ENCODE measurements at regions not wholly inside any gene's neighbourhood (a gene's known extent, or its start where the extent isn't known, plus 50 kb on each side); places are given as distances from the start of the nearest gene placed in this dataset.

DNA sequence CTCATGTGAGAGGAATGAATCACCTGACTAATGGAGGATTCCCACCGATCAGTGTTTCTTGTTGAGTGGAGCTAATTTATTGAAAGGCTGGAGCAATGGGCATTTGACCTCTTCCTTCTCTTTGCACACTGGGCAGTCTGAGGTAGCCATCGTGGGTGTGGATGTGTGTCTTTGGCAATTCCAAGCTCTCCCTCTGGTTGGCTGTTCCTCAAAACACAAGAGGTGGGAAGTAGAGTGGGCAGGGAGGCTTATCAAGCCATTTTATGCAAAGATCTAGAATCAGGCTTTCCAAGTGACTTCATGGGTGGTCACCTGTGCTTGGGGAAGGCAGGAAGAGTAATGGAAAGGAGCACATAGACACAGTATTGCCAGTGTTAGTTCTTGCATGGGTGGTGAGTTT, 154.8 kb downstream of the INSIG2 start:
- peaks cover 8% of the 10 kb centered on the region for H3K9me3 Mint-ChIP-seq
- no peaks in the 10 kb centered on the region for H3K4me1 Mint-ChIP-seq
- peaks cover 18% of the 10 kb centered on the region for H3K27me3 Mint-ChIP-seq
- H3K27ac Mint-ChIP-seq: no peak overlapping the region
- H3K36me3 Mint-ChIP-seq: no peaks in the 10 kb centered on the region
- no peak overlapping the region for H3K4me3 Mint-ChIP-seq

- H3K36me3 Mint-ChIP-seq: no peaks in the 10 kb centered on the region
- H3K27ac Mint-ChIP-seq: no peak overlapping the region
Observed at GRCh38 chr2:118242216-118242615, 153.9 kb downstream of the INSIG2 start.

GRCh38 chr2:118241128-118241527, 152.9 kb downstream of the INSIG2 start:
- Mint-ChIP-seq H3K4me1 (no peaks in the 10 kb centered on the region), H3K36me3 (no peaks in the 10 kb centered on the region), H3K4me3 (no peak overlapping the region), H3K9me3 (peaks cover 8% of the 10 kb centered on the region), H3K27ac (no peak overlapping the region), H3K27me3 (peaks cover 20% of the 10 kb centered on the region)

More at GRCh38 chr2:118242216-118242615, 153.9 kb downstream of the INSIG2 start:
- peaks cover 8% of the 10 kb centered on the region for H3K9me3 Mint-ChIP-seq
- no peak overlapping the region for H3K4me3 Mint-ChIP-seq
- H3K4me1 Mint-ChIP-seq: no peaks in the 10 kb centered on the region
- peaks cover 20% of the 10 kb centered on the region for H3K27me3 Mint-ChIP-seq

GRCh38 chr2:118240276-118240675, 152.0 kb downstream of the INSIG2 start:
- no peaks in the 10 kb centered on the region for H3K4me1 Mint-ChIP-seq
- no peak overlapping the region for H3K4me3 Mint-ChIP-seq
- H3K9me3 Mint-ChIP-seq: peaks cover 8% of the 10 kb centered on the region
- H3K27me3 Mint-ChIP-seq: peaks cover 18% of the 10 kb centered on the region
- H3K27ac Mint-ChIP-seq: no peak overlapping the region
- no peaks in the 10 kb centered on the region for H3K36me3 Mint-ChIP-seq

GRCh38 chr2:118239284-118239683, 151.0 kb downstream of the INSIG2 start:
- Mint-ChIP-seq H3K36me3 (no peaks in the 10 kb centered on the region), H3K27ac (no peak overlapping the region), H3K9me3 (peaks cover 8% of the 10 kb centered on the region), H3K27me3 (peaks cover 18% of the 10 kb centered on the region), H3K4me3 (no peak overlapping the region), H3K4me1 (no peaks in the 10 kb centered on the region)

DNA sequence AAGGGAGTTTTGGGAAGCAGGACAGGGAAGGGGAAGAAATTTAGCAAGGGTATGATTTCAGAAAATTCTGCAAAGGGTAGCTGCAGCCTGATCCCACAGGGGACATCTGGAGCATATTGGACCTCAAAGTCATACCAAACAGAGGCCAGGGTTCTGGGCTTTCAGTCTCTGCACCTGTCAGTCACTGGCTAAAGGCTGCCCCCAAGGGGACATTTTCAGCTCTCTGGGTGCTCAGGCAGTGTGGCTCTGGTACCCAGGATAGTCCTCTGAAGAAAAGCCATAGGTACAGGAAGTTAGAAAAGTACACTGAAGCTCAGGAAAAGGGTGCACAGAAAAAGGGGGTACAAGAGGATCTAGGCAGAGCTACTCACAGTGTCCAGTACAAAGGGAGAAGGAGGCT, 149.2 kb downstream of the INSIG2 start:
- Mint-ChIP-seq H3K27ac (no peak overlapping the region), H3K4me3 (no peak overlapping the region), H3K4me1 (no peaks in the 10 kb centered on the region), H3K27me3 (peaks cover 16% of the 10 kb centered on the region), H3K9me3 (peaks cover 8% of the 10 kb centered on the region), H3K36me3 (no peaks in the 10 kb centered on the region)

GRCh38 chr2:118232796-118233195, 144.5 kb downstream of the INSIG2 start:
- no peaks in the 10 kb centered on the region for H3K9me3 Mint-ChIP-seq
- no peak overlapping the region for H3K27ac Mint-ChIP-seq
- H3K27me3 Mint-ChIP-seq: peaks cover 2% of the 10 kb centered on the region
- no peak overlapping the region for H3K4me3 Mint-ChIP-seq
- H3K4me1 Mint-ChIP-seq: no peaks in the 10 kb centered on the region
- H3K36me3 Mint-ChIP-seq: no peaks in the 10 kb centered on the region

GRCh38 chr2:118232391-118232790, 144.1 kb downstream of the INSIG2 start:
- Mint-ChIP-seq H3K9me3 (no peaks in the 10 kb centered on the region), H3K4me3 (no peak overlapping the region), H3K27ac (no peak overlapping the region), H3K4me1 (no peaks in the 10 kb centered on the region), H3K36me3 (no peaks in the 10 kb centered on the region), H3K27me3 (peaks cover 4% of the 10 kb centered on the region)

- no peaks in the 10 kb centered on the region for H3K36me3 Mint-ChIP-seq
- no peak overlapping the region for H3K27ac Mint-ChIP-seq
- no peak overlapping the region for H3K4me3 Mint-ChIP-seq
- peaks cover 6% of the 10 kb centered on the region for H3K27me3 Mint-ChIP-seq
- H3K9me3 Mint-ChIP-seq: no peaks in the 10 kb centered on the region
- no peaks in the 10 kb centered on the region for H3K4me1 Mint-ChIP-seq
Observed at GRCh38 chr2:118231759-118232158, 143.5 kb downstream of the INSIG2 start.

DNA sequence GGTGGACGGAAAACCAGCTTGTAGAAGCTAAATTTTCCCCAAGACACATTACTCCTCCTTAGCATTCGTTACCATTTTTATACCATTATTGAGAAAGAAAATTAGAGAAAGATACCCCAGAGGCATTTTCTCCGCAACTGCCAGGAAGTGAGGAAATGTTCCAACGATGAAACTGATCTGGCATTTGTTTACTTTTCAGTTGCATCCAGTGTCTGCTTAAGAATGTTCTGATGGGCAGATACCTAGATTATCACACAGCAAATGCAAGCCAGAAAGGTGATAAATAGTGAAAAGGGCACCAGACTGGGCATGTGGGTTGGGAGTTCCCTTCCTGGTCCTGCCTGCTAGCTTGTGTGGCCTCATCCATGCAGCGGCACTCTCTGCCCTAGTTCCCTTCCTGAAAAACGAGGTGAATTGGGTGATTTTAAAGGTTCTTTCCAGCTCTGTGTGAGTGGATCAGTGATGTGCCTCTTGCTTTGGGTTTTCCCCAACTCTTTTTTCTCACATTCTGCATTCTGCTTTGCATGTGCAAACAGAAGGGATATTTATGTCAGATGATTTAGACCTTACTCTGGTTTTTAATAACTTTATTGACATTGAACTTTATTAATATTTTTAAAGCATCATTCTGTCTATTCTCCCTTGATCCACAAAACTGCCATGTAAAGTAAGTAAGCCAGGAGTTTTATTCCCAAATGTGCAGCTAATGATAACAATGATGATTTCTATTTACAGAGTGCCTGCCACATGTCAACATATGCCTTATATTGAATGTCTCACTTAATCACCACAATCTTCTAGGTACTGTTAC, 139.6 kb downstream of the INSIG2 start:
- no peaks in the 10 kb centered on the region for H3K9me3 Mint-ChIP-seq
- H3K27ac Mint-ChIP-seq: no peak overlapping the region
- no peak overlapping the region for H3K4me3 Mint-ChIP-seq
- H3K4me1 Mint-ChIP-seq: peaks cover 20% of the 10 kb centered on the region
- H3K36me3 Mint-ChIP-seq: no peaks in the 10 kb centered on the region
- H3K27me3 Mint-ChIP-seq: peaks cover 33% of the 10 kb centered on the region

- Mint-ChIP-seq H3K27me3 (peaks cover 53% of the 10 kb centered on the region), H3K27ac (peak overlapping the region; percentile 68), H3K4me1 (peaks cover 30% of the 10 kb centered on the region), H3K4me3 (no peak overlapping the region), H3K9me3 (no peaks in the 10 kb centered on the region), H3K36me3 (no peaks in the 10 kb centered on the region)
Observed at GRCh38 chr2:118225666-118226065, 137.4 kb downstream of the INSIG2 start.

DNA sequence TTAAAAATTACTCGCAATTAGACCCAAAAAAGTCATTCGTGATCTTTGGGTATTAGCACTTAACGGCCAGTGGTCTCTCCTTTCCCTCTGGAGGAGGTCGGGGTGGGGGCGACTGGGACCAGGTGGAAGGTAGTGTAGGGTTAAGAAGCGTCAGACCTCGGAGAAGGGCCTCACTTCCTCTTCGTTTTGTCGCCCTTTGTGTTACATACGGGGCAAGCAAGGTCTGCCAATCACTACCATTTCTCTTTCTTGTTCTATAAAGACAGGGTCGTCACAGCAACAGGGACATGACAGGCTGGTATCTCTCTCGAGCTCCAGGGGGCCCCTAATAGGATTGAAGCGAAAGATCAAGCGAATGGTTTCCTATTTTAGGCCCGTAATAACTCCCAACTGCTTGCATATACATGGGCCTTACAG, 136.6 kb downstream of the INSIG2 start:
- Mint-ChIP-seq H3K36me3 (no peaks in the 10 kb centered on the region), H3K27me3 (peaks cover 57% of the 10 kb centered on the region), H3K4me1 (peaks cover 30% of the 10 kb centered on the region), H3K27ac (no peak overlapping the region), H3K9me3 (no peaks in the 10 kb centered on the region), H3K4me3 (peak overlapping the region; percentile 58)

DNA sequence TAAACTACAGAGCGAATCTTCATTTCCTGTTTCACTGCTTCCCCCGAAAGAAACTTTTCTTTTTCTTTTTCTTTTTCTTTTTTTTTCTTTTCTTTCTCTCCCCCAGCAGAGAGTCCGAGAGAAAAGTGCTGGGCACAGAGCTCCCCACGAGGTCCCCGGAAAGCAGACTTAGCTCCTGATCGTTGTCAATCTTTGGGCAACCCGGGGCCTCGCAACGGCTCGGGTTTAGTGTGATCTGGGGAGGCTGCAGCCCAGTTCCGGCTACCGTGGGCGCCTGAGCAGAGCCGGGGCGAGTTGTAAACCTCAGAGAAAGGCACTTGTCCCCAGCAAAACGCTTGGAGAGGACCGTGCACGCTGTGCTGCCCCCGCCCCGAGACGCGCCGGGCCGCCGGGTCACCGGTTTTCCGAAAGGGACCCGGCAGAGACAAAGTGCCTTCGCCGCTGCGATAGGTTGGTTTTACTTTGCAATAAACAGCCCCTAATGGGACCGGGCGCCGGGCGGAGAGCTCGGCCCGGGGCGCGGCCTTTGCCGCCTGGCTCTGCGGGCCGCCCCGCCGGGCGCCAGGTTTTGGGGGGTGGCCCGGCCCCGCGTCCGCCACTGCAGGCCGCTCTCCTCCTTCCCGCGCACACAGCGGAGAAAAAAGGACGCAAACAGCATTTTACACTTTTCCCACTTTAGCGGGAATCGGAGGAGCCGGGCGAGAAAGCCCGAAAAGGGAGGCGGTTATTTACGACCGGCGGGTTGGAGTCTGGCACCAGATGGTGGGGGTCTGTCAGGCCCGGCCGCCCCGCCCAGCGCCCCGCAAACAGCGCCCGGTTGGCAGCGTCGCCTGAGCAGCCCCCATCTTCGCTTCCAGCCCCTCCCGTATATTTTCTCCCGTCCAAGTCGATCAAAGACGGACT, 136.0 kb downstream of the INSIG2 start:
- Mint-ChIP-seq H3K9me3 (no peaks in the 10 kb centered on the region), H3K4me3 (peak overlapping the region; percentile 89), H3K36me3 (no peaks in the 10 kb centered on the region), H3K27me3 (peaks cover 60% of the 10 kb centered on the region), H3K27ac (peak overlapping the region; percentile 8), H3K4me1 (peaks cover 30% of the 10 kb centered on the region)

GRCh38 chr2:118223511-118223991, 135.3 kb downstream of the INSIG2 start:
- Mint-ChIP-seq H3K4me1 (peaks cover 30% of the 10 kb centered on the region), H3K9me3 (no peaks in the 10 kb centered on the region), H3K36me3 (no peaks in the 10 kb centered on the region), H3K27ac (peak overlapping the region; percentile 27), H3K4me3 (peak overlapping the region; percentile 89), H3K27me3 (peaks cover 61% of the 10 kb centered on the region)

DNA sequence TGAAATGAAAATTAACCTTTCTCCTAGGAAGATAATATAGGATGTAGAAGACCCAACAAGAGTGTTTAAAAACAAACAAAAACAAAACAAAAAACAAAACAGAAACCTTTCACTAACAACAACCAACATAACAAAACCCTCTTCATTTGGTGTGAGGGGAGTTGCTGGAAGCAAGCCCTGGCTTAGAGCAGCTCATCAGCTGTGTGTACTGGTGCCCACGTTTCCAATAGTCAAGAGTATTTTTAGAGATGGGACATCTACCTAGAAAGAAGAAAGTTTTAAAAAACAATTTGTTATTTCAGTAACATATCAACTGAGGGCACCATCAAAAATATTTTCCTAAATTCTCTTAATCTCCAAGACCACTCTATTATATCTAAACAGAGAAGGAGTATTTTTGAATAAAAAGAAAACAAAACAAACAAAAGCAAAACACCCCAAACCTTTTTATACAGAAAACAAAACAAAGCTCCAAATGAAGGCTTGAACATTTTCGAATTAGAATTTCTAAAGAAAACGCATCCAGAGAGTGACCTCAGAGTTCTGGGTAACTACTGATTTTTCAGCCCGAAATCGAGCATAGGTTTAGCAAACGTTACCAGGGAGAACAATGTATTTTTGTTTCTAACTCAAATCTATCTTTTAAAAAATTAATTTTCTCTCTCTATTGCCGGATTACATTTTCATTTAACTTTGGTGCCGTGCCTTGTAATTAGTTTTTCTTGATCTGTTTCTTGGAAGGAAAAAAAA, 134.6 kb downstream of the INSIG2 start:
- peak overlapping the region; percentile 27 for H3K27ac Mint-ChIP-seq
- H3K9me3 Mint-ChIP-seq: no peaks in the 10 kb centered on the region
- H3K27me3 Mint-ChIP-seq: peaks cover 61% of the 10 kb centered on the region
- peaks cover 30% of the 10 kb centered on the region for H3K4me1 Mint-ChIP-seq
- no peaks in the 10 kb centered on the region for H3K36me3 Mint-ChIP-seq
- peak overlapping the region; percentile 89 for H3K4me3 Mint-ChIP-seq

All from activated naive CD4-positive, alpha-beta T cell treated with anti-CD3 and anti-CD28 coated beads, Interleukin-2, amount 50 U/mL, for 24 hours (primary cell).